H1 (cell line): ENCODE measurements at regions not wholly inside any gene's neighbourhood (a gene's known extent, or its start where the extent isn't known, plus 50 kb on each side); places are given as distances from the start of the nearest gene placed in this dataset.

Experiments used
- ASH2L ChIP-seq: fragments of 200-600, 300-600 bp; sonication (generic); IDR thresholded peaks from one replicate; pipeline ENCODE4 v1.7.1; 2017; ENCODE audit warnings: low read length

DNA sequence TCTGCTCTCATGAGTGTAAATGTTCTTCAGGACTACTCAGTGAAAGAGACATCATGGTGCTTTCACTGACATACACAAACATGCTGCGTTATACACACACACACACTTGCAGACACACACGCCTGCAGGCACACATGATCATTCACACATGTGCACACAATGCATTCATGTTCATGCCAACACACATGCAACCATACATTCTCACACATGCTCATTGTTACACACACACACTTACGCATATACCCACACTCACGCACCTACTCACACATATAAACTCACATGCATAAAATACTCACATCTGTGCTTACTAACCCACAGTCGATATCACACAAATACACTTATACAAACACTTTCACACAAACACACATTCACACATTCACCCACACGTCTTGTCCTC is 241.6 kb downstream of the LMX1A start (continued):
- no peak for TF ChIP-seq ASH2L
